DOHH2 (cell line): ENCODE measurements at regions not wholly inside any gene's neighbourhood (a gene's known extent, or its start where the extent isn't known, plus 50 kb on each side); places are given as distances from the start of the nearest gene placed in this dataset.

ENCODE experiments used
- EZH2phosphoT487 ChIP-seq: fragments of 200-600 bp; sonication (generic); IDR thresholded peaks from 2 replicates; pipeline ENCODE4 v1.6.1; 2017; ENCODE audit warnings: borderline replicate concordance, mild to moderate bottlenecking, antibody characterized with exemption, low read length, moderate library complexity, mixed read lengths
- TF ChIP-seq, protein P1 (sequence below): fragments of 200-600 bp; sonication (generic); IDR thresholded peaks from one replicate; pipeline ENCODE4 v1.5.1; 2014; ENCODE audit warnings: antibody characterized with exemption, mild to moderate bottlenecking, low read depth, low read length; ENCODE audit not compliant: poor library complexity, severe bottlenecking

DNA sequence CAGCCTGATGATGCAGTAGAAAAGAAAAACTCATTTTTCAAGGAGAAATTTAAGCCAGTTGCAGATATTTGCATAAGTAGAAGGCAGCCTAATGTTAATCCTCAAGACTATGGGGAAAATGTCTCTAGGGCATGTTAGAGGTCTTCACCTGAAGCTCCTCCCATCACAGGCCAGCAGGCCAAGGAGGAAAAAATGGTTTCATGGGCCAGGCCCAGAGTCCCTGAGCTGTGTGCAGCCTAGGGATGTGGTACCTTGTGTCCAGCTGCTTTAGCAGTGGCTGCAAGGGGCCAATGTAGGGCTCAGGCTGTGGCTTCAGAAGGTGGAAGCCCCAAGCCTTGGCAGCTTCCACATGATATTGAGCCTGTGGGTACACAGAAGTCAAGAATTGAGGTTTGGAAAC, 1946.7 kb upstream of the FLRT2 start:
- TF ChIP-seq, protein P1, sequence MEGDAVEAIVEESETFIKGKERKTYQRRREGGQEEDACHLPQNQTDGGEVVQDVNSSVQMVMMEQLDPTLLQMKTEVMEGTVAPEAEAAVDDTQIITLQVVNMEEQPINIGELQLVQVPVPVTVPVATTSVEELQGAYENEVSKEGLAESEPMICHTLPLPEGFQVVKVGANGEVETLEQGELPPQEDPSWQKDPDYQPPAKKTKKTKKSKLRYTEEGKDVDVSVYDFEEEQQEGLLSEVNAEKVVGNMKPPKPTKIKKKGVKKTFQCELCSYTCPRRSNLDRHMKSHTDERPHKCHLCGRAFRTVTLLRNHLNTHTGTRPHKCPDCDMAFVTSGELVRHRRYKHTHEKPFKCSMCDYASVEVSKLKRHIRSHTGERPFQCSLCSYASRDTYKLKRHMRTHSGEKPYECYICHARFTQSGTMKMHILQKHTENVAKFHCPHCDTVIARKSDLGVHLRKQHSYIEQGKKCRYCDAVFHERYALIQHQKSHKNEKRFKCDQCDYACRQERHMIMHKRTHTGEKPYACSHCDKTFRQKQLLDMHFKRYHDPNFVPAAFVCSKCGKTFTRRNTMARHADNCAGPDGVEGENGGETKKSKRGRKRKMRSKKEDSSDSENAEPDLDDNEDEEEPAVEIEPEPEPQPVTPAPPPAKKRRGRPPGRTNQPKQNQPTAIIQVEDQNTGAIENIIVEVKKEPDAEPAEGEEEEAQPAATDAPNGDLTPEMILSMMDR, result no peak
- TF ChIP-seq EZH2phosphoT487, result no peak
